ENCODE measurements at regions not wholly inside any gene's neighbourhood (a gene's known extent, or its start where the extent isn't known, plus 50 kb on each side); places are given as distances from the start of the nearest gene placed in this dataset.

DNA sequence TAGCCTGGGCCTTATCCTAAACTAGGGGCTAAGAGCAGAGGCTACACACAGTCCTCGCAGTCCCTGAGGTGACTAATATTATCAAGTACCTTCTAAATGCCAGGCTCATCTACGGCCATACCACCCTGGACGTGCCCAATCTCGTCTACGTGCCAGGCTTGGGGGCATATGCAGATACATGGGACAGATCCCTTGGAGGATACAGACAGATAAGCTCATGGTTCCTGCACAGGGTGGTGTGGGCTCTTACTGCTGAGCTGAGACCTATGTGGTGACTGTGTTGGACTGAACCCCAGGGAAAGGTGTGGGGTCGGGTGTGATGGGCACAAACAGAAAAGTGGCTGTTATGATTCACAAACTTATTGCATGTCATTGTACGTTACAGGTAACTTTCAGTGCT, 268.4 kb upstream of the NEBL start:
- TF ChIP-seq, protein P1, sequence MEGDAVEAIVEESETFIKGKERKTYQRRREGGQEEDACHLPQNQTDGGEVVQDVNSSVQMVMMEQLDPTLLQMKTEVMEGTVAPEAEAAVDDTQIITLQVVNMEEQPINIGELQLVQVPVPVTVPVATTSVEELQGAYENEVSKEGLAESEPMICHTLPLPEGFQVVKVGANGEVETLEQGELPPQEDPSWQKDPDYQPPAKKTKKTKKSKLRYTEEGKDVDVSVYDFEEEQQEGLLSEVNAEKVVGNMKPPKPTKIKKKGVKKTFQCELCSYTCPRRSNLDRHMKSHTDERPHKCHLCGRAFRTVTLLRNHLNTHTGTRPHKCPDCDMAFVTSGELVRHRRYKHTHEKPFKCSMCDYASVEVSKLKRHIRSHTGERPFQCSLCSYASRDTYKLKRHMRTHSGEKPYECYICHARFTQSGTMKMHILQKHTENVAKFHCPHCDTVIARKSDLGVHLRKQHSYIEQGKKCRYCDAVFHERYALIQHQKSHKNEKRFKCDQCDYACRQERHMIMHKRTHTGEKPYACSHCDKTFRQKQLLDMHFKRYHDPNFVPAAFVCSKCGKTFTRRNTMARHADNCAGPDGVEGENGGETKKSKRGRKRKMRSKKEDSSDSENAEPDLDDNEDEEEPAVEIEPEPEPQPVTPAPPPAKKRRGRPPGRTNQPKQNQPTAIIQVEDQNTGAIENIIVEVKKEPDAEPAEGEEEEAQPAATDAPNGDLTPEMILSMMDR (IDR thresholded peaks at IDR 0.05; ENCODE audit: low read depth, low read length, missing control alignments): no peak
- DNase-seq (ENCODE audit: low read depth): no peak
- no peak overlapping the region for H3K4me3 ChIP-seq (ENCODE audit: low read depth, low read length)
- in situ Hi-C loops (cut with HindIII; ENCODE audit: low sequenced_read_pairs): no loop called here

DNA sequence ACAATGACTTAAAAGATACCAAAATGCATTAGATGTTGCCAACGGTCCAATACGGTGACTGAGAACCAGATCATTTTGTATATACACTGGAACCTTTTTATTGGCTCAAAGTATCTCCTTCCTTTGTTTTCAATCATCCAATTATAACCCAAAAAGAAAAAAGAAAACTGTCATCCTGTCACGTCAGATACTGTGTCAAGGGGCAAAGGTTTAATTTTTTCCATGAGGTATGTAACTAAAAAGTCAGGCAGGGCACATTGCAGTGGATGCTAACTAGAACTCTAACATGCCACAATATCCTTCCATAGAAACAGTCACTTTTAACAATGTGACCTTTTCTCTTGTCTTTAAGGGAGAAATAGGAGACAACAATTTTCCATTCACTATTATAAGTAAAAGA, 267.6 kb upstream of the NEBL start:
- in situ Hi-C loops (cut with HindIII; ENCODE audit: low sequenced_read_pairs): no loop called here
- H3K4me3 ChIP-seq (ENCODE audit: low read depth, low read length): no peak overlapping the region
- TF ChIP-seq, protein P1 (IDR thresholded peaks at IDR 0.05; ENCODE audit: low read depth, low read length, missing control alignments): no peak
- DNase-seq (ENCODE audit: low read depth): no peak

DNA sequence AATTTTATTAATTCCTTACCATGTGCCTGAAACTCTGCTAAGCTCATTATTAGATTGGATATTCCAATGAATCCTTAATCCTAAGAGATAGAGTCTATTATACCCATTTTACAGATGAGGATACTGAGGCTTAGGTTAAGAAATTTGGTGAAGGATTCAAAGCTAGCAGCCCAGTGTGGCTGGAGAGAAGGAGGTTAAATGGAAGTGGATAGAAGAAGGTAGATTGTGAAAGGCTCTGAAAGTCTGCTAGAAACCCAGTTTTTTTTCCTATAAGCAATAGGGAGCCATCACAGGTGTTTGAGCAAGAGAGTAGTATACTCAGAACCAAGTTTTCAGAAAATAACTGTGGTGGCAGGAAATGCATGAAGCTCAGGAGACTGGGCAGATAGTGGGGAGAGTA, 265.8 kb upstream of the NEBL start:
- TF ChIP-seq, protein P1 (IDR thresholded peaks at IDR 0.05; ENCODE audit: low read depth, low read length, missing control alignments): no peak
- H3K4me3 ChIP-seq (ENCODE audit: low read depth, low read length): no peak overlapping the region
- in situ Hi-C loops (cut with HindIII; ENCODE audit: low sequenced_read_pairs): no loop called here
- no peak for DNase-seq (ENCODE audit: low read depth)

DNA sequence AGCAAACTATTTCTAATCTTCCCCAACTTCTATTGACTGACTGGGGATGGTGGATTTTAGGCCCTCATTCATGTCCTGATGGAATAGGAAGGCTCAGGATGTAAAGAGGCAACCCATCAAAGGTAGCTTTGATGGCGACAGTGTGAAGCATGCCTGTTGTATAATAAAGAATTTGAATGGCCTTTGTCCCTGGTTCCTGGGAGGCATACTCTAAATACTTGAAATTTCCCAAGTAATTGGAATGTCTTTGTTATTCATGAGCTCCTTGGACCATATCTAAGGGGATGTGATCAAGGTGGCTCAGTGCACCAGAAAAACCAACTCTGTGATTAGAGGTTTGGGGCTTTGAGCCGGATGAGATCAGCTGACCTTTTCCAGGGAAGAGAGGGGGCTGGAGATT, 264.5 kb upstream of the NEBL start:
- no peak overlapping the region for H3K4me3 ChIP-seq (ENCODE audit: low read depth, low read length)
- DNase-seq (ENCODE audit: low read depth): no peak
- TF ChIP-seq, protein P1 (IDR thresholded peaks at IDR 0.05; ENCODE audit: low read depth, low read length, missing control alignments): no peak
- in situ Hi-C loops (cut with HindIII; ENCODE audit: low sequenced_read_pairs): no loop called here

DNA sequence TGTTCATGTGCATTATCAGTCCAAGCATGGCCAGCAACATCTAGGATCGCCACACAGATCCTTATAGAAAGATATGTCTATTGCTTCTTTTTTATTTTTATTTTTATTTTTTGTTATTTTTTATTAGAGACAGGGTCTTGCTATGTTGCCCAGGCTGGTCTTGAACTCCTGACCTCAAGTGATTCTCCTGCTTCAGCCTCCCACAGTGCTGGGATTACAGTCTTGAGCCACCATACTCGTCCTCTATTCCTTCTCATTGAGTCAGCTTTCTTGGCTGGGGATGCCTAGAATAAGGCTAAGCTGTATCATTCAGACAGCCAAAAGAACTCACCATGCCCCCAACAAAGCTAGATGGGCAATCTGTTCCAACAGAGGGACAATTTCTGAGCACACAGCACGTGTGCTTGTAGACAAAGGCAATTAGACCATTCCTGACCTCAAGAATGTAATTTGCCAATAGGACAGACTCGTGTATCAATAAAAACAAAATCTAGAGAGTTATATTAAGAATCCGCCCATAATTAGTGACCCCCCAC, 264.0 kb upstream of the NEBL start:
- DNase-seq (ENCODE audit: low read depth): no peak
- TF ChIP-seq, protein P1 (IDR thresholded peaks at IDR 0.05; ENCODE audit: low read depth, low read length, missing control alignments): no peak
- no peak overlapping the region for H3K4me3 ChIP-seq (ENCODE audit: low read depth, low read length)
- in situ Hi-C loops (cut with HindIII; ENCODE audit: low sequenced_read_pairs): no loop called here

DNA sequence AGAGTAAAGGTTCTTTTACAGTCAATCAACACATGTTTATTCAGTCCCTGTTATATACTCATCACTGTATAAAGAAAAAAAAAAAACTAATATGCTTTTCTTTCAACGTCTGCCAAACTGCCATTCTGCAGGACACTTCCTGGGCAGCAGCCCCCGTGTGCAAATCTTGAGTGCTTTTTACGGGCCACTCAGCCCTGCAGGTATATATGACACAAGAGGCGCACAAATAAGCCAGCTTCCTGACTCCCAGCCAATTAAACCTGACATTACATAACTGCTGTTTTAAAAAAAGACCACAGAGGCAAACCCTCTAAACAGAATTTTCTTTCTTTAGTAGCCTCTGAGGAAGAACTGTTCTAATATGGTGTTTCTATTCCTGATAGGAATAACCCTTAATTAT, 263.0 kb upstream of the NEBL start:
- in situ Hi-C loops (cut with HindIII; ENCODE audit: low sequenced_read_pairs): no loop called here
- no peak for DNase-seq (ENCODE audit: low read depth)
- H3K4me3 ChIP-seq (ENCODE audit: low read depth, low read length): no peak overlapping the region
- TF ChIP-seq, protein P1 (IDR thresholded peaks at IDR 0.05; ENCODE audit: low read depth, low read length, missing control alignments): no peak

DNA sequence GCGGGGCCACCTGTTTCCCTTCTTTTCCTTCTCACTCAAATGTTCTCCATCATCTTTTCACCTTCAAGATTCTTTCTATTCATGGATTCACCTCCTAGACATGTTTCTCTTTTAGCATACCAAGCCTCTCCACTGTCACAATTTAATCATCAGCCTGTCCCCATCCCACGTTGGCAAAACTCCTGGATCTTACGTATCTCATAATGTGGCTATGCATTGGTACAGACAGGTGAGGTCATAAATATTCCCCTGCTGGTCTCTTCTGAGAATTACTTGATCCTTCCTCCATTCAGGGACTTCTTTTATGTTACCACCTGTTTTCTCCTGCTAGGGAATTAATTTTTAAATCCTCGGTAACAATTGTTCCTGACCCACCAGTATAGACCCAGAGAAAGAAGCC, 262.6 kb upstream of the NEBL start:
- no peak for DNase-seq (ENCODE audit: low read depth)
- in situ Hi-C loops (cut with HindIII; ENCODE audit: low sequenced_read_pairs): no loop called here
- TF ChIP-seq, protein P1 (IDR thresholded peaks at IDR 0.05; ENCODE audit: low read depth, low read length, missing control alignments): no peak
- no peak overlapping the region for H3K4me3 ChIP-seq (ENCODE audit: low read depth, low read length)
